GM18870 (cell line): ENCODE measurements at regions not wholly inside any gene's neighbourhood (a gene's known extent, or its start where the extent isn't known, plus 50 kb on each side); places are given as distances from the start of the nearest gene placed in this dataset.

Experiments
- ATAC-seq: cut with Tn5 transposase; IDR thresholded peaks from one replicate; pipeline ENCODE4 v1.9.1; 2021; ENCODE audit warnings: moderate library complexity; ENCODE audit not compliant: unreplicated experiment

DNA sequence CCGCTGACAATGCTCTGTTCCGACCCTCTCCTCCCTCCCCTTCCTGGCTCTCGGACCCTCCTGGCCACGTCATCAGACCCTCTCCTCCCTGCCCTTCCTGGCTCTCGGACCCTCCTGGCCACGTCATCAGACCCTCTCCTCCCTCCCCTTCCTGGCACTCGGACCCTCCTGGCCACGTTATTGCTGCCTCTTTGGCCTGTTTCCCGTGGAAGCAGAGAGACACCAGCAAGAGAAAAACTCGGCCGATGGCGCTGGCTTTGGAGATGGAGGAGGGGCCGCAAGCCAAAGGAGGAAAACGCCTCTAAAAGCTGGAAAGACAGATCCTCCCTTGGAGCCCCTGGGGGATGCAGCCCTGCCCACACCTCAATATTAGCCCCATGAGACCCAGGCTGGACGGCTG, 463.3 kb downstream of the BRD1 start:
- ATAC-seq = no peak

DNA sequence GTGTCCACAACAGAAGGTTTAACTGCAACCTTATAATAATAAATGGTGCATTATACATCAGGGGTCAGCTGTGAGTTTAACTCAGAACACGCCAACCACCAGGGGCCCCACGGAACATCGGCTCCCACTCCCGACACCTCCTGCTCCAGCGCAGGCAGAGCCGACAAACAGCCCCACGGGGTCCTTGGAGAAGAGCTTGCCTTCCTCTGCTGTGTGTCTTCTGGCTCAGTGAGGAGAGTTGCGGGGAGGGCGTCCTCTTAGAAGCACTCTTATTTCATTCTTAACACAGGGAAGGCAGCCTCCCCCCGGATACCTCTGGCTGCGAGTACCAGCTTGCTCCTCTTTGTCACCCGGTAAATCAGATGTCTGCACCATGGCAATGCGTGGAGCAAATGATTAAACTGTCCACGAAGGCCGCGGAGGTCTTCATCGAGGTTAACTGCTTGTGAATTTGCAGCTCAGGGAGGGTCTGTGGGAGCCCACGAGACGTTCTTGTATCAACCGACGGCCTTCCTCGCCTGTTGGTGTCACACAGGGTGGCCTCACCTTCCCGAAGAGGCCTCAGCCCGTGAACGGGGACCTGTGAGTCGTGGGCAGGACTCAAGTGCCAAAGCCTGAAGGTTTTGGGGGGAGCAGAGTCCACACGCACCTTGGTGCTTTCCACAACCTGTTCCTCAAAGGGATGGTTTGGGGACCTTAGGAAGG, 464.0 kb downstream of the BRD1 start:
- ATAC-seq = no peak

DNA sequence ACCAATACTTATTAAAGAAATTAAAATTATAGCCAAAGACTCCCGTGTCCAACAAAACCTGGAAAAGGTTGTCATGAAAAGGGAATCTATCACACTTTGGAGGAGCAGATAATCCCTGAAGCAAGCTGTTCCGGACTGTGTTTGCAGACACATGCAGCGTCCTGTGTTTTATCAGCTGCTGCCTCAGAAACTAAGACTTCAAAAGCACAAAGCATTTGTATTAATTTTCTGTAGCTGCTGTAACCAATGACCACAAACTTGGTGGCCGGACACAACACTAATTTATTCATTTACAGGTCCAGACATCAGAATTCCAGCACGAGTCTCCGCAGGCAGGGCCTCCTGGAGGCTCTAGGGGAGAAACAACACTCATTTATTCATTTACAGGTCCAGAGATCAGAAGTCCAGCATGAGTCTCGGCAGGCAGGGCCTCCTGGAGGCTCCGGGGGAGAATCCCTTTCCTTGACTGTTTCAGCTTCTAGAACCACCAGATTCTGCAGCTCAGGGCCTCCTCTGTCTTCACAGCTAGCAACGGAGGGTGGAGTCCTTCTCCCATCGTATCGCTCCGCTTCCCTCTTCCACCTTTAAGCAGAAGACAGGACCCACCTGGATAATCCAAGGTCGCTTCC, 465.3 kb downstream of the BRD1 start:
- no peak for ATAC-seq

DNA sequence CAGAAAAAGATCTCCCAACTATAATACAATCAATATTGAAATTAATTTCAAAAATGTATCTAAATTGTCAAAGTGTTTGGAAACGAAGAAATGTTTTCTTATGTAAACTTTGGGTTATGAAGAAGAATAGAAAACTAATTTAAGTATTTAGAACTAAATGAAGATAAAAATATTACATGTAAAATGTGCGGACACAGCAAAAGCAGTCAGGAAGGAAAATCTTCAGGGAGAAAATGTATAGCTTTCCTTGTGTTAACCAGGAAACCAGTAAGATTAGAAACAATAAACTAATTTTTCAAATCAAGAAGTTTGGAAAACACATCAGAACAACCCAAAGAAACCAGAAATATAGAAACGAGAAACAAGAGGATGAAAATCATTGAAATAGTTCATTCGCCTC, 466.5 kb downstream of the BRD1 start:
- ATAC-seq = no peak

DNA sequence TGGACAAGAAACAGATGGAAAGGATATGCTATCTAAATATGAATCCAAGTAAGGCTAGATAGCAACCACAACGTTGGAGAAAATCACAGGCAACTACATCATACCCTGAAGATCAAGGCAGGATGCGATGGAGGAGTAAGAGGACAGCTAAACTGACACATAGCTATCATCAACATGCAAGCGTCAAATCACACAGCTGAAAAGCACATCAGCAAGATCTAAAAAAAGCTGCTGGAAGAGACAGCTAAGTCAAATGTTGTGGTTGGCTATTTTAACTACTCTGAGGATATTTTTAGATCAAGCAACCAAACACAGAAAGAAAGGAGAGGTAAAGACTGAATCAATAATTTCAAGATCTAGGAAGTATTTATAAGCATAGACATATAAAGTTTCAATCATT, 466.9 kb downstream of the BRD1 start:
- no peak for ATAC-seq

DNA sequence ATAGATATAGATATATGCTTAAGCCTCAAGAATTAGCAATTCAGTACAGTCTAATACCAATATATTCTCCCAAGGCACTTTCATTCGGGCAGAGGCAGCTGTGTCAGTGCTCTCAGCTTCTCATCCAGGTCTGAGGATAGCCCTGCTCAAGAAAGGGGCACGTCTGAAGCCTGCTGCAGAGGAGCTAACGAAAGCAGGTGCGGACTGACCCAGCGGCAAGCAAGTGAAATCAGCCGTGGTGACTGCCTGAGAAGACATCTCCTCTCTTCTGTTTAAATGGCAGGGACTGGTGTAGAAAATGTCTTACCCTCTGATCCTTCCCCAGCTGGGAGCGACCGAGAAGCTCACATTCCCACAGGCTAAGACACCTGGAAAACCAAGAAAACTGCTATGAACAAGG, 468.6 kb downstream of the BRD1 start:
- ATAC-seq = no peak

DNA sequence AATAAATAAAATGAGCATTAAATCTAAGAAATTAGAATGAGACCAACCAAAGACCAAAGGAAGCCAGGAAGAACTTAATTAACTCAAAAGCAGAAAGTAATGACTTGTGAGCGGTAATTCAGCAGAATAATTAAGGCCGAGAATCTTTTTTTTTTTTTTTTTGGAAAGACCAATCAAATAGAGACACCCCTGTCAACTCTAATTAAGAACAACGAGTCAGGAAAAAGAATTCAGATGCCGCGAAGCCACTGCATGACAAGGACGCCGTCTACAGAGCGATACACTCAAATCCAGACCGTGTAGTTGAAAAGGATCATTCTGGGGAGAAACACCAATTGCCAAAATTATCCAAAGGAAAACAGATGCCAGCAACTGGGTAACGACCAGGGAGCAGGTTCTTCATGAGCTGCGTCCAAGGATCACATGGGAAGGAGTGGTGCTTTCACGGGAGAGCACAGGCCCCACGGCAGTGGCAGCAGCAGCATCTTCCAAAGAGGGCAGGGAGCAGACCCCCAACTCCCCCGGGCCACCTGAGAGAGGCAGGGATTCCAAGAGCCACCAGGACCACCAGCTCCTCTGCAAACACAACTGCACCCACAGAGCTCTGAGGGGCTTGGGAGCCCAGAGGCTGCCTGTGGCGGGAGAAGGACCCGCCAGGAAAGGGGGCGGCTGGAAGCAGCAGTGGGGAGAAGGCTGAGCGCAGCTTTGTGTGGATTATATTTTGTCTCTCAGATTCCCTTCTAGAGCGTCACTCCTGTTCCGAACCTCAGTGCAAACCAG, 469.8 kb downstream of the BRD1 start:
- no peak for ATAC-seq

DNA sequence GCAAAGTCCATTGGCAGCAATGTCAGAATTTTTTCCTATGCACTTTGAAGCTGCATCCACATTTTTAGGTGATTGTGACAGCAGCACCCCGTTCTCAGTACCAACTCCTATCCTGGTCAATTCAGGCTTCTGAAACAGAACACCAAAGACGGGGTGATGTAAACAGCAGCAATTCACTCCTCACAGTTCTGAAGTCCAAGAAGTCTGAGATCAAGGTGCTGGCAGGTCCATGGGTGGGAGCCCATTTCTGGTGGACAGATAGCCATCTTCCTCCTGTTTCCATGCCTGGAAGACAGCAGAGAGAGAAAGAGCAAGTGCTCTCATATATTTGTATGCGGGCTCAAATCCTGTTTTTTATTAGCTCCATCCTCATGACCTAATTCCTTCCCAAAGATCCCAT, 471.2 kb downstream of the BRD1 start:
- ATAC-seq = no peak

DNA sequence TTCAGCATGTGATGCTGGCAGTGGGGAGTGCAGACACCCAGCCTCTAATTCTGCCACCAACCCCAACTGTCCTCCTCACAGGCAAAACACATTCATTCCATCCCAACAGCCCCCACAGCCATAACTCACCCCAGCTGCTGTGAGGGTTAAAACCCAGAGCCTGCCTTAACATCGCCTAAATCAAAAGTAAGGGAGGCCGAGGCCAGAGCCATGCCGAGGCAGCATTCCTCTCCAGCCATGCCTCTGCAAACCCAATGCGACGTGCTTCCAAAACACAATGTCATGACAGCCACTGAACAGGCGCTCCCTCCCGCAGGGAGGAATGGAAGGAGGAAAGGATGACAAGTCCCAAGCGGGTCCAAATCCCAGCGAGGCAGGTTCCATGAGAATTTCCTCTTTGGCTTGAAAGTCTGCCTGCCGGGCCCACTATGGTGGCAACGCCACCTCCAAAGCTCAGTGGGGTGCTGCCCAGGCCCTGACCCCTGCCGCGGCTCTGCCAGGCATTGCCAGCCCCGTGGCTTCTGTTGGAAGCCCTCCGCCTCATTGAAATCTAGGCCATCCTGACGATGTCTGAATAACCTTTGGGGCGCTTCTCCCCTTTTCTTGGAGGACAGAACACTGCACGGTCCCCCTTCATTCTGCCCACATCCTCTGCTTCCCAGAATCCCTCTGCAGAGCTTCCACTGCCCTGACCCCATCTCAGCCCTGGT, 472.3 kb downstream of the BRD1 start:
- no peak for ATAC-seq

DNA sequence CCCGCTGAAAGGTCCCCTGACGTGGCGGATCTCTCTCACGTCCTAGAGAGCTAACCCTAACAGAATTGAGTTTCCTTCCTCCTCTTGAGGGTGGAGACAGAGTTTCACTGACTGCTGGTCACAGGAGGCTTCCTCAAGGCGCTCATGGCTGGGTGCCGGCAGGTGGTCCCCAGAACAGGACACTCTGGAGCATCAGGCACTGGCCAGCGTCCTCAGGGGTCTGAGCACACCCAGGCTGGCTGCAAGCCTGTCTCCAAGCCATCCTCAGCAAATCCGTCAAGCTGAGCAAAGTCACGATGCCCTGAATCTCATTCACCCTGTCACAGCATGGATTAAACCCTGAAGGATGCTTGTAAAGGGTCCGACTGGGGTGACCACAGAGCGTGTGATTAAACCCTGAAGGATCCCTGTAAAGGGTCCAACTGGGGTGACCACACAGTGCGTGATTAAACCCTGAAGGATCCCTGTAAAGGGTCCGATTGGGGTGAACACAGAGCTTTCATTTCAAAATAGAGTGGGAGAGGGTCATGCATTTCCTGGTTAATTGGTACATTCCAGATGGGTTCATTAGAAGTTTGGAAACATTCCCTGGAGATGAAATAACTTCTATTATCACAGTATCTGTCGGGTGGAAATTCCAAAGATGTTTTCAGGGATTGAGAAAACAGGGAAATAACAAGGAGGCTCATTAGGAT, 473.0 kb downstream of the BRD1 start:
- ATAC-seq = no peak

DNA sequence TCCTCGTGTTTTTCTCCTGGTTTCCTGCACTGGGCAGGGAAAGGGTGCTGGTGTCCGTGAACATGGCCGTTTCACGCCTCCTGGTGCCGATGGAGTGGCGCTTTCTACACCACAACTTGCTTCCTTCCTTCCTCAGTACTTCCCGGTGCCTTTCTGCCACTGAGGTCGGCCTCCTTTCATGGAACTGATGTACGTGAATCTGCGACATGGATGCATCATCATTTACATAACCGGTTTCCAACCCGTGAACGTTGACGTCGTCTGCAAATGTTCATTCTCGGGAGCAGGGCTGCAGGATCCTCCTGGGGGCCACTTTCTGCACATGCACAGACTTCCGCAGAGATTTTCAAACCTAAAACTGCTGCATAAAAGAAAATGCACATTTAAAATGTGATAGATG, 474.4 kb downstream of the BRD1 start:
- ATAC-seq = no peak

DNA sequence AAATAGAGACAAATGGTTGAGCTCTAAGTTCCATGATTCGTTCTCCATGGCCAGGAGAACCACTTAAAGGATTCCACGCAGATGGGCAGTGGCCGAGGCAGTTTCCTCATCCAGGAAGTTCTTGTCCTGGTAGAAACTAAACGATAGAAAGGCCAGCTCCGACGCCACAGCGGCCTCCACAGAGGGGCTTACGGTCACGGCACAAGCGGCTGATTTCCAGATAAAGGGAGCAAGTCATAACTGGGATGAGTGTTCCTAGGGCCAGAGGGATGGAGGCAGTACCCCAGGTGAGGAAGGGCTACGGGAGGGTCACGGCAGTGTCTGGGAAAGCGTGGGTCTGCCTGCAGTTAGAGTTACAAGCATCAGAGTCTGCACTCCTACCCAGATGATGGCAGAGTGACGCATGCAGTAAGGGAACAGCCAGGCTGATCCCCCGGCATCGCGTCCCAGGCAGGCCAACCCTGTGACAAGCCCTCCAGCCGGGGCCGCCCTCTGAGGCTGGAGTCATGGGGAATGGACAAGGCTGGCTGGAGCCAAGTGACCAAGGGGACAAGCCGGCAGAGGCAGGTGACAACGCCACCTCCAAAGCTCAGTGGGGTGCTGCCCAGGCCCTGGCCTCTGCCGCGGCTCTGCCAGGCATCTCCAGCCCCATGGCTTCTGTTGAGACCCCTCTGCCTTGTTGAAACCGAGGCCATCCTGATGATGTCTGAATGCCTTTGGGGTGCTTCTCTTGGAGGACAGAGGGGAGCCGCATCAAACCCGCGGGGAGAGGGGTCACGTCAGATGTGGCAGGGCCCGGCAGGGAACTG, 475.1 kb downstream of the BRD1 start:
- ATAC-seq = no peak

DNA sequence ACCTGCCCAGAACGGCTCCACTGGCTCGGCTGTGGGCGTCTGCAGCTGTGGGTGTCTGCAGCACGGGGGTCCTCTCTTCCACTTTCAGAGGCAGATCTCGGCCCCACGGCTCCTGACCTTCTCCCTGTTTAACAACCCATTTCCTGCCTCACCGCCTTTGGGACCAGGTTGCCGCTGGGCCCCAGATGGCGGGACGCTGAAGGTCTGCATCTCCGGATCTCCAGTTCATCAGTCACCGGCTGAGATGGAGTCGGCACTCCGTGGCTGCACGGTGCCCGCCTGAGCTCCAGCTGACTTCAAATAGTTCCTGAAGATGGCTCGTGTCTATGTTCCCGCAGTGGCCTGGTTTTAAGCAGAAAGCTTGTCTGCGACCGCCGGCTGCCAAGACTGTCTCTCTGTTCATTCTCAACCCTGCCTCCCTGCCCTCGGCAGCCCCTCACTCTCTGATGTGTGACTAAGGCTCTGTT, 475.9 kb downstream of the BRD1 start:
- no peak for ATAC-seq

DNA sequence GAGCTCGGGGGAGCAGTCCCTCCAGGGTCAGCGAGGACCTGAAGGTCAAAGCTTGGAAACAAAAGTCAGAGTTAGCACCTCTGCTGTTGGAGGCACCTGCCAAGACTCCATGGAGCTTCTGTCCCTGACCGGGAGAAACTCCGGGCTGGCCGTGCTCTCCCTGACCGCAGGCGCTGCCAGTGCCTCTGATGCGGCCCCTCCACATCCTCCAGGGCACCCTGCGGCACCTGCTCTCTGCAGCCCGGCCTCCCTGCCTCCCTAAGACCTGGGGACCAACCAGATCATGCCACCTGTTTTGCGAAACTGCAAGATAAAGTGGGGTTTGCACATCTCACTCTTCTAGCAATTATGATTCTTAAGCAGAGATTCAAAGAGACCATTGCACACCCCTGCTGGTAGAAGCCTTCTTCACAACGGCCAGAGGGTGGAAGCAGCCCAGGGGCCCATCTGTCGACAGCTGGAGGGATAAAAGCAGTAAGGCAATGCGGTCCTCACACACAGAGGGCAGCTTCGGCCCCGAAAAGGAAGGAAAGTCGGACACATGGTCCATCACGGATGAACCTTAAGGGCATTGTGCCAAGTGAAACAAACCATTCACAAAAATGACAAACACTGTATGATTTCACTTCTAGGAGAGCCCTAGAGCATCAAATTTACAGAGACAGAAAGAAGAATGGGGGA, 477.1 kb downstream of the BRD1 start:
- ATAC-seq = no peak

DNA sequence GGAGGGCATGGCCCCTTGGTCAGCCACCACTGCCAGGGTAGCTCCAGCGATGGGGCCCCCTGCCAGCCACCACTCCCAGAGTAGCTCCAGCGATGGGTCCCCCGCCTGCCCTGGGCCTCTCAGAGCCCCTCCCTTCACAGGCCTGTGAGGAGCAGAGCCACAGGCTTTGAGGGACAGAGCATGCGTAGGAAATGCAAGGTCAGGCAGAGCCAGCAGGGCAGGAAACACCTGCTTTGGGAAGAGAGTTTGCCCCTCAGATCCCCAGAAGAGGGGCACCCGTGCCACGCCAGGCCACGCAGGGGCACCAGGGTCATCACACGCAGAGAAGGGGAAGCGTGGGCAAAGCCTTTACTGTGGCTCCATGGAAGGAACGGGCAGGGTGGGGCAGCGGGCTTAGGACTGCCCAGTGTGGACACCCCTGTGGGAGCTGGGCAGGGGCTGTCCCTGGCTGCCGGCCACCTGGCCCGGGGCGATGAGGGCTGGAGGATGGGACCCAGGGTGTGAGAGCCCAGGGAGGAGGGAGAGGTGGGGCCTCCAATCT, 477.8 kb downstream of the BRD1 start:
- no peak for ATAC-seq

DNA sequence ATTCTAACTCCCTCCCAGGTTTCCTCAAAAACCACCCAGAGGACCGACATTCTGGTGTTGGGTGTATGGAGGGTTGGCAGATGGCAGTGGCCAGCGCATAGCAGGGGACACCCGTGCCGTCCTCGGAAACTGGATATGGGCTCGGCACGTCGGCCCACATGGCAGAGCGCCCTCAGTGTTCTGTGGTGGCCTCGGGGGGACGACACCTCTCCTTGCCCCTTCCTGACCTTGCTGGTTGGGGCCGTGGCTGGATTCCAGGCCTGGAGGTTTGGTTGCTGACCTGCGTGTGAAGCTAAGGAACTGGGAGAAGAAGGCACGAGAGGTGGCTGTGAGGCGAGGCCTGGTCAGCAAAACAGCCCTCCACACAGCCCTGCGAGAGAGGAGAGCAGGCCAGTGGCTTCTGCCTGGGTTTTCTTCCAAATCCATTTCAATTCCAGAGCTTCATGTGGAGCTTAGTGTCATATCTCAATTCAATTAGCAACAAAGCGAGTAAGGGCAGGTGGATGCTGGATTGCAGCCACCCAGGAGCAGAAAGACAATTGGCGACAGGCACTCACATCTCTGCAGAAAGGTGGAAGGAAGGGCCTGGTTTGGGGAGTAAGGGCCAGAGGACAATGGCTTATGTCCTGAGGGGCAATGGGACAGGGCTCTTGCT, 478.4 kb downstream of the BRD1 start:
- ATAC-seq = no peak

DNA sequence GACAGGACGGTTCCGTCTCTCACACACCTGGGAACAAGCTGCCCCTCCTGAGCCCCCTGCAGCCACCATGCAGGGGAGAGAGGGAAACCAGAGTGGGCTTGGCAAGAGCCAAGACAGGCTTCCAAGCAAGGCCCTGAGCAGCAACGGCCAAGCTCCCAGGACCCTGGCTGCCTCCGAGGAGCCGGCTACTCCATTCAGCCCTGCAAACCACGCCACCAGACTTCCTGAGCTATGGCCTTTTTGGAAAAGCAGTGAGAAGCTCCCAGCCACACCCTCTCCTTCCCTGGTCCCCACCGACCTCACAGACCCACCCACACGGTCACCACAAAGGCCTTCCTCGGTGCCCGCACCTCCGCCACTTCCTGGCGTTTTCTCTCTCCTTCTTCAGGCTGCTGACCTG, 479.0 kb downstream of the BRD1 start:
- no peak for ATAC-seq

DNA sequence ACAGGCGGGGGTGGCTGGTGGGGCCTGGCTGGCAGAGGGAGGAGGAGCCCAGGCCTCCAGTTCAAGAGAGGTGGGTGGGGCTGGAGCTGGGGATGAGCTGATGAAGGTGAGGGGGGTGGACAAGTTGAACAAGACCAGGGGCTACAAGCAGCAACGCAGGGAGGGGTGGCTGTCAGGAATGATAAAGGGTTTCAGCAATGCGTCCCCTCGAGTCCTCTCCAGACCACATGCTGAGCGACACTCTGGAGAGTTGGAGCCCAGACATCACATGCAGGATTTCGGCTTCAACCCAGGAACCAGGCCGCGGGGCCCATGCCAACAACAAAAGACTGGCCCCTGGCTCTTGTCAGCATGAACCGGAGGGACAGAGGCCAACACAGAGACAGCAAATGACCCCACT, 480.3 kb downstream of the BRD1 start:
- ATAC-seq = no peak

DNA sequence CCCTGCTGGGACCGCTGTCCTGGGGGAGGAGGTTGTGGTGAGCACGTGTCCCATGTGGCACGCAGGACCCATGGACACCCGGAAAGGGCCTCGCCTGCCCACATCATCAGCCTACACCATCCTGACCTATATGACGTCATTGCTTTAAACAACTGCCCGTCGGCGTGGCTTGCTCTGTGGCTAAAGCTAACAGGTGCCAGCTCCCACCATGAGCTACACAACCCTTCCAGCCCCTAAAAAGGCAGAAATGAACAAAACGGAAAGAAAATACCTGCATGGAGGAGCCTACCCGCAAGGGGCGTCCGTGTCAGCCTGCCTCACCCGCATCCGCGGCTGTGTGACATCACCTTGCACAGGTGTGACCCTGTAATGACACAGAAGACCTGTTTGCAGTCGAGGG, 481.8 kb downstream of the BRD1 start:
- no peak for ATAC-seq
